CD1c-positive myeloid dendritic cell (primary cell): ENCODE measurements at regions not wholly inside any gene's neighbourhood (a gene's known extent, or its start where the extent isn't known, plus 50 kb on each side); places are given as distances from the start of the nearest gene placed in this dataset.

Experiments
- DNase-seq: peaks from one replicate; pipeline ENCODE4 v3.0.0-alpha.2; 2016; ENCODE audit errors: extremely low spot score

DNA sequence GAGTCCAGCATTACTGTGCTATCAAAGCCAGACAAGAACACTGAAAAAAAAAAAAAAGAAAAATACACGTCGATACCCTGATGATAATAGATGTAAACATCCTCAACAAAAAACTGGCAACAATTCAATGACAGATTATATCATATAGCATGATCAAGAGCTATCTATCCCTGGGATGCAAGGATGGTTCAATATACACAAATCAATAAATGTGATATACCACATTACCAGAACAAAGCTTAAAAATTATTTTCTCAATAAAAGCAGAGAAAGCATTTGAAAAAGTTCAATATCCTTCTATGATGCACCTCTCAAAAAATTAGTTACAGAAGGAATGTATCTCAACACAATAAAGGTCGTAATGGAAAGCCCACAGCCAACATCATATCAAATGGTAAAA lies 332.8 kb upstream of the MMADHC start:
- DNase-seq = no peak

DNA sequence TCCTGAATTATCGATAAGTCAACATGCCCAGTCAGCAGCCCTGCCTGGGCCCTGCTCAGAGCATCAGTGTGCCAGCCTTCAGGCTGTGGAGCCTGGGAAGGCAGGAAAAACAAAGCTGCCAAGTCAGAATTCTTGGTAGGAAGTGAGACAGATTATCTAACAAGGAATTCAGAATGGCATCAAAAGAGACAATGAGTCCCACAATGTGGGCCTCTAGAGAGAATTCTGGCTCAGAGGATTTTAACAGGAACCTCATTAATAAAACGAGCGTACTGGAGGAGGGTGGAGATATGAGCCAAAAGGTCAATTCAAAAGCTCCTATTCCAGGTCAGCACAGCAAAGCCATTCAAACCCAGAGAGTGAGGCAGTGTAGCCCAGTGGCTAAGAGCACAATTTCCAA lies 327.6 kb upstream of the MMADHC start:
- no peak for DNase-seq

DNA sequence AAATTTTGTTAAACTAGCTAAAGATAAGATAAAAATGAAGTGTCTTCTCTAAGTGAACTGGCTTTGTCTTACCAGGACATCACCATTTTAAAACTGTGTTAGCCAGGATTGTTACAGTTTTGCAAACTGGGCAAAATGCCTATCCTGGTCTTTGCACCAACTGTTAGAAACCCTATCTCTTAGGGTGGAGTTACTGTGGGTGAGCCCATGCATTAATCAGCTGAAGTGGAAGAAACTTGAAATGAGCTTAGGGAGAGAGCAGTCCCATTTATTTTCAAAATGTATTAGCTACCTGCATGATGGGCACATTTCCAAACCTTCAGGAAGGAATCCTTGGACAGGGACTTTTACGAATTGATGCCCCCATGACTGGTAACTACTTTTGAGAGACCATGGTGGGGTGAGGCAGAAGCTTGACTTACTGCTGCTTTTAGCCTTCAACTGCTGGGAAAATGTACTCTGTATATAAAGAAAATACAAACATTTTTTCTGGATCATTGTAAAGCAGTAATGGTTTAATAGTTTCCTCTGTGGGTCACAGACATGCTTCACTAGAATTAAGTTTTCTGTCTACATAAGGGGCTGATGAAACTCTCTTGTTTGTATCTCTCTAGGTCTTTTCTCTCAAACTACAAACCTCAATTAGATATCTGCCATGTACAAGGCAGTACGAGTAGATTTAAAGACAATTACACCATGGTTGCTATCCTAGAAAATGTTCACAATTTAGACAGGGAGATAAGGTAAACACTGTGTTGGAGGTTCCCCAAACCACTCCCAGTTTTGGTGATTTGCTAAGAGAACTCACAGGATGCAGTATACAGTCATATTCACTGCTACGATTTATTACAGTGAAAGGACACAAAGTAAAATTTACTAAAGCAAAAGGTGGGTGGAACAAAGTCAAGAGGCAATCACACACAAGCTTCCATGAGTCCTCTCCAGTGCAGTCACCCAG lies 321.4 kb upstream of the MMADHC start:
- no peak for DNase-seq

DNA sequence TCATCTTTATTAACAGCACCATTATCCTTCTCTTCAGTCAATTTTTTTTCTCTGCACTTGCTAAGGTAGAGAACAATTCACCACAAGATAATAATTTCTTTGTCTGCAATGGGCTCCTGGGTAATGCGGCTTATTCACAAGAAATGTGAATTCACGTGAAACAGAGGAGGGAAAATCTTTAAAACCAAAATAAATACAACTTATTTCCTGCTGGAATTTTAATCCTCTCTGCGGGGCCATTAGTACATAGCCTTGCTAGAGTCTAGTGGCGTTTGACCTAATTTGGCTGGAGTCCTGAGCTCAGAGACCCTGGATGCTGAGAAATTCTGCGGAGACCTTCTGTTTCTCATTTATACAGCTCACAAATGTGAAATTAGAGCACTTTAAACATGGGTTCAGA lies 319.3 kb upstream of the MMADHC start:
- DNase-seq = no peak

DNA sequence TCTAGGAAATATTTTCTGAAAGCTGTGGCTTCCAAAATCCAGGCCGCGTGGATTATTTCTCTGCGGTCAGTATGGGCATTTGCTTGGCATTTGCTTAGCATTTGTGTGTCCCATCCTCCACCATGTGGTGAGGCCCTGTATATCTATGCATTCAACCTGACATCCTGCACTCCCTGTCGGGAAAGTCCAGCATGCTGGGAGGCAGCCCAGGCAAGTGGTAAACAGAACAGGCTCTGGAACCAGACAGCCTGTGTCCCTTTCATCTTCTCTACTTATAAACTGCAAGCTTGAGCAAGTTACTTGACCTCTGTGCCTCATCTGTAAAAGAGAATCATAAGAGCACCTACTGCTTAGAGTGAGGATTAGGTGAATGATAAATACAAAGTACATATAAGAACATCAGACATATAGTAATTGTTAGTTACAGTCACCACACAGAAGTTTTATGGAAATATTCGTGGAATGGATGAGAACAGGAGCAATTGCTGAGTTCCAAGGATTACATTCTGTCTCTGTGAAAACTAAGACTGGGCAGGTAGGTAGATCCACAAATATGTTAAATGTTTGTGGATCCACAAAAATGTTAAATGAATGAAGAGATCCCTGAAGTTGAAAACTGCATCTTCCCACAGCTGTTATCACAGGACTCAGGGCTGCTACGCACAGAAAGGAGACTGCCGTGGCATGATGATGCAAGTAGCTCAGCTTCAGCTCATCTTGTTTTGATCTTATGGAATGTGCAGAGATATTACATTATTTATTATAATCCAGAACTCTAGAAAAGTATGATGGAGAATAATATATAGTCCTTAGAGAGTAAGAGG lies 317.0 kb upstream of the MMADHC start:
- DNase-seq = no peak

DNA sequence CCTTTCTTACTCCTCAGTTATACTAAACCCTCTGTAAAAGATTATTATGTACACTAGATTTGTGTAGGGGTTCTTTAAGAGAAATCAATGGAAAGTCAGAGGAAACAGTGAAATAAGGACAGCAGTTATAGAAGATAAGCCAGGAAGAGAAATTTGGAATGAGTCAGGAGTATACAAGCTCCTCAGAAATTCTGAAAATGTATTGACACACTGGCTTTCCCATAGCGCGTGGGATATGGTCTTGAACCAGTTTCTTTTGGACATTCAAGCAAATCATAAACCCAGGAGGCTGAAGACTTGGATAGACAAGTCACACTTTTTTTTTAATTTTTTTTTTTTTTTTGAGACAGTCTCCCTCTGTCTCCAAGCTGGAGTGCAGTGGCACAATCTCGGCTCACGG lies 316.1 kb upstream of the MMADHC start:
- DNase-seq = no peak

DNA sequence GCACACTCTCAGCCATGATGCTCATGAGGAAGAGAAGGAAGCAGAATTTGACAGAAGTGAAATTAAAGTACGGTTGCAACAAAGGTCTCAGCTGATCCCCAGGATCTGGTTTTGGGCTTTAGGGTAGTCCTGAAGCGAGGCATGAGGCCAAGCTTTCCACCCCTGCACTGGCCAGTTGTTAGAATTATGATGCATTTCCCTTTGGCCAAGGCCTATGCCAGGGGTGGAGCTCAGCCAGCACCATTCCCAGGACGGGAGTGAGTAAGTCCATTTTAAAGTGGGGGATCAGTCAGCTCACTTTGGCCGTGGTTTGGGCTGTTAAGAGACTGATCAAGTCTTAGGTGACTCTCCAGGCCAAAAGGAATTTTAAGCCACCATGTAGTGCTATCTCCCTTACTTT lies 314.5 kb upstream of the MMADHC start:
- DNase-seq = no peak

DNA sequence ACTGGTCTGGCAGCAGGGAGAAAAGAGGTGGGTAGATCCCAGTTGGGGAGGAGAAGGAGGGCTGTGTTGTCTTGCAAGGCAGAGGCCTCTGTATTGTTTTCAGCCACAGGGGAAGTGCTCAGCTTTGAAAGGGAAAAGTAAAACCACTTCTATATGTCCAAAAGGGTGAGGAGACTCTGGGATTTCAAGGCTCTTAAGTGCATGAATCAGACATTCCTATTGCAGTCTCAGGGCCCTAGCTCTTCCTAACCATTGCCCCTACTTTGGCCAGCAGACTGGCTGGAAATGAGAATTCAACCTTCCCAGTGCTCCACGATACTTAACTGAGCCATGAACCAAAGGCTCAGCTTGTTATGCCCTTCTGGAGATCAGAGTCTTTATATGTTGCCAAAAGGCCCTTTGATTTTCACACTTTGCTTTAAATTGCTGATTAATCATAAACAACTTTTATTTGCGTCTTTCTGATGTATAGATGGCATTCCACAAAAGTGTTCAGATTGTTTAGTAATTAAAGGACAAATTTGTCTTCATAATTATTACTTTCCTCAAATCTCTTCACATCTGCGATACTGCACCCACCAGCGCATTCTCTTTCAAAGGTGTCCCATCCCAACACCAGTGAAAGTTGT lies 313.8 kb upstream of the MMADHC start:
- no peak for DNase-seq

DNA sequence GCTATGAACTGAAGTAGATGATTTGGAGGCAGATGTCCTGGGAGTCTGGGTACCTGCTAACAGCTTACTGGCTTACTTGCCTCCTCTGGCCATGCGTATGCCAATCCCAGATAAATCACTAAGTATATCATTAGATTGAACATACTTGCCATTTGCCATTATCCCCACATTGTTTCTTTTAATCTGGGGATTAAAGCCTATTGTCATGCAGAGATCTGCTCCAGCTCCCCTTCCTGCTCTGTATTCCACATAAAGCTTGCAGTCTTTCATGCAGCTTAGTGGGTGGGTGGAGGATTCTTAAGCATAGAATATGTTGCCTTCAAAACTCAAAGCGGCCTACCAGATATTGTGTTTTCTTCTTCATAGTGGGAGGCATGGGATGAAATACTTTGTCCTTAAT lies 311.8 kb upstream of the MMADHC start:
- no peak for DNase-seq

DNA sequence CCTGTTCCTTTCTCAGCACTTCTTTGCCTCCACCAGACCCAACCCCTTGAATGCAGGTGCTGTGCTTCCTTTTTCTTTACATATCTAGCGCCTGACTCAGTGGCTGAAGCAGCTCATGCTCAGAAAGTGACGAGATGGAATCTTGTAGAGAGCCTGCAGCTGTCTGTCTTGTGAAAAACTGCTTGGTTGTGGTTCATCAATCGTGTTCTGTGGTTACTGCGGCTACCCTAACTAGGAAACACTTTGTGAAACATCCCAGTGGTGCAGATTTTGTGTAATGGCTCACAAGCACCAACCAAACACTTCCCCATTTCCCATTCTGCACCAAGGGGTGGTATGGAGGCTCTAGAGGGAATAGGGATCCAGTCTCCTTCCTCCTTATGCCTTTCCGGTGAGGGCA lies 307.2 kb upstream of the MMADHC start:
- no peak for DNase-seq

DNA sequence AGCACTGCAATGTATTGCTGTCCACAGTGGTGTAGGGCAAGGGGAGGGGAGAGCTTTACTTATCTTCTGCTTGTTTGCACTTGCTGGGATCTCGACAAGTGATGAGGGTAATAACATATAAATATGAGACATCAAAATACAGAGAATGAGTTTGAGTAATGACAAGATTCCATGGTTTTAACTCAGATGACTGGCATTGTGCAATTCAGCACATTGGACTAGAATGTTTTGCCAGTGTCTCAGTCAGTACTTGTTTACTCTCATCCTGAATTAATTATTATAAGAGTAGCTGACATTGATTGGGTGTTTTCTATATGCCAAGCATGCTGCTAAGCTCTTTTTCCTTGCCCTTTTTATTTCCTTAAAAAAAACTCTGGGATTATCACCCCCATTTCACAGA lies 306.7 kb upstream of the MMADHC start:
- no peak for DNase-seq

DNA sequence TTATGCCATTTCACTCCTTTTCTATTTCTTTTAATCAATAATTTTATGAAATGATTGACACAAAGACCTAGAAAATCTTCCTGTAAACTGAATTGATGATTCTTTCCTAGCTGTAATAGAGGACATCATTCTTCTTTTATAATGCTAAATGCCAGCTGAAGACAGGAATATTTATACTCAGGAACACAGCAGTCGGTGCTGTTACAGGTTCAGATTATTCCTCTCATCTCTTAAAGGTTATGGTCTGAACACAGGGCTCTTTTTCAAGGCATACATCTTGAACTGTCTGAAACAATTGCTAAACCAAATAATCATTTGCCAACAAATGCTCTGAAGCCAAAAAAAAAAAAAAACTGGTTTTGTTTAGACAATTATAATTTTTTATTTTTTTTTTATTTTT lies 305.0 kb upstream of the MMADHC start:
- no peak for DNase-seq

DNA sequence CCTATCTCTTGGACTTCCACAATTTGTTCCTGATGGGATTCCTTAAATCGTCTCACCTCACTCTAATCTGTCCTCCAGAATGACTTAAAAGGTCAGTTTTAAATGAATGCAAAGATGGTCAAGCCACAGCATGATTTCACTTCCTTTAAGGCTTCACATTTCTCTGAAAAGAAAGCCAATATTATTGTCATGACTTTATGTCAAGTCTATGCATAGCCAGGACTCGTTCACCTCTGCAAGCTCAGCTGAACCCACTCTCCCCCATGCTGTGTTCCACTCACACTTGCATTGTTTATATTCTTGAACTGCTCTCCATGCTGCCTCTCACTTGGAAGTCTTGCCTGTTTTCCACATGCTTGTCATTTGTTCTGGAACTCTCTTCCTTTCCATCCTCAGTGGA lies 298.4 kb upstream of the MMADHC start:
- no peak for DNase-seq

DNA sequence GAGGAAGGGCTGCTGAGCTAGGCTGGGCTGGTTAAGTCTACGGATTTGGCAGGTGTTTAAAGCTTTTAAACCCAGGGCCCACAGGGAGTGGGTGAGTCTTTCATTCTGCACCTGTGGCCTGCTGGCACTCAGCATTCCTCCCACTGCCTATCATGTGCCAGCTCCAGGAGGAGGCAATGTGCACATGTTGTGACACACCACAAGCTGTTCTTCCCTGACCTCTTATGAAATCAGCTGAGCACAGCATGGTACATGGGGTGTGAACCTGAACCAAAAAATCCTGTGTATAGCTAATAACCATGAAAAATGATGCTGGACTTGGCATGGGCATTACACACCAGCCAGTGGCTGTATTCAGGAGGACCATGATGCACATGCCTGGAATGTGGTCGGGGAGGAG lies 297.9 kb upstream of the MMADHC start:
- DNase-seq = no peak

DNA sequence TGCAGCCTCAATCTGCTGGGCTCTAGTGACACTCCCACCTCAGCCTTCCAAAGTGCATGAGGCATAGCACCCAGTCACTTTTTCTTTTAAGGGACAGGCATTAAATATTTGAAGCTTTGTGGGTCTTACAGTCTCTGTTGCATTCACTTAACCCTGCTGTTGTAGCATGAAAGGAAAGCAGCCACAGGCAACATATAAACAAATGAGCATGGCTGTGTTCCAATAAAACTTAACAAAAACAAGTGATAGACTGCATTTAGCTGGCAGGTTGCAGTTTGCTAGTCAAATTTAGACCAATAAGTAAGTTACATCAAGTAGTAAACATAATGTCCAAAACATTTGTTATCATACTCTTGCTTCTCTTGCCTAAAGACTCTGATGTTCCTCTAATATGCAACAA lies 297.3 kb upstream of the MMADHC start:
- DNase-seq = no peak

DNA sequence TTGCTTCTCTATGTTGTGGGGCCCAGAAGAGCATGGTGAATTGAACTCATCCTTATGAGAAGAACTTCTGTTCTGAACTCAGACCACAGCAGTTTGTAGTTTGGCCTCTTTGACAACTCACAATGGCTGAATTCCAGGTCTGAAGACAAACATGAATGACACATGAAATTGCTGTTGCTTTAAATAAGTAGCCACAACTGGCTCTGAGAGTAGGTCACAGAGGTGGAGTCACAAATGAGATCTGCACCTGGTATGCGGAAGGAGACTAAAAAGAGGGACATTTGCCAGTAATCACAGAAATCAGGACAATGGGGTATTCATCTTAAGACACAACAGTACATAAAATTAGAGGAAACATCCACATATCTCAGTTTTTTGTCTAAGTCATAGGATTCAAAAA lies 290.3 kb upstream of the MMADHC start:
- DNase-seq = no peak

DNA sequence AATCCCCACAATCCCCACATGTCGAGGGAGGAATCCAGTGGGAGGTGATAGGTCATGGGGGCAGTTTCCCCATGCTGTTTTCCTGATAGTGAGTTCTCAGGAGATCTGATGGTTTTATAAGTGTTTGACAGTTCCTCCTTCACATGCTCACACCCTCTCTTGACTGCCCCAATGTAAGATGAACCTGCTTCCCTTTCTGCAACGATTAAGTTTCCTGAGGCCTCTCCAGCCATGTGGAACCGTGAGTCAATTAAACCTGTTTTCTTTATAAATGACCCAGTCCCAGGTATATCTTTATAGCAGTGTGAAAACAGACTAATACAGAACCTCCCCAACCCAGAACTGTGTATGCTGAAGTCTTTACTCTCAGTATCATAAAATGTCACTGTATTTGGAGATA lies 289.5 kb upstream of the MMADHC start:
- DNase-seq = no peak

DNA sequence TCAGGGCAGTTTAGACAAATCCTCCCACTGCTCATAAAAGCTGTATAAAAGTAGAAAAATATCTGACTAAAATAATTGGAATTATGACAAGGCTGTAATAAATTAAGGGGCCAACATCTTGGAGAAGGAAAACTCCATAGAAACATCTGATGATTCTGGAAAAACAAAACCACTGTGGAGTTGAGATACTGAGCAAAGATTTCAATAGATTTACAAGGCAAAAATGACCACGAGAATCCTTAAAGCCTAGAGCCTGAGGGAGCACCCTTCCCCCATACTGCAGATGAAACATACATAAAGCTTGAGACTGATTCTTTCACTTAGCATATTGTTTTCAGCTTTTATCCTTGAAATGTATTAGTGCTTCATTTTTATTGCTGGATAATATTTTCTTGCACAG lies 286.4 kb upstream of the MMADHC start:
- no peak for DNase-seq

DNA sequence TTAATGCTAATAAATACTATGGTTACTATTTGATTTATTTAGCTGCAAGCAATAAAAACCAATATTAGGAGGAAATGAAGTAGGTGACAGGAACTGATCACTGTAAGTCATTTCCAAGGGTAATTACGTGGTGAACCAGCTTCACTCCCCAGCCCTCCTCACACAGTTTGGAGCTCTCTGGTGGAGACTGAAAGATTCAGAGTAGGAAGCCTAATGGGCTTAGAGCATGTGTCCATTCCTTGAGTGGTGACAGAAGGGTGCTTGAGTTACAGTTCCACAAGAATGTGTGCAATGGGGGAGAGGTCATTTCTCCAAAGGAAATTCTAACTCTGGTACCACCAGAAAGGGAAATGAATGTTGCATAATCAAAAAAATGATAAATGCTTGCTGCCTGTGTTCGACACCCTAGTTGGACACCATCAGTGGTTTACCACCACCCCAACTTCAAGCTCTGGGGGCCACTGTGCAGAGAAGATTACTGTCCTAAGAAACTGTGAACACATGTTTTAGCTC lies 285.1 kb upstream of the MMADHC start:
- no peak for DNase-seq

DNA sequence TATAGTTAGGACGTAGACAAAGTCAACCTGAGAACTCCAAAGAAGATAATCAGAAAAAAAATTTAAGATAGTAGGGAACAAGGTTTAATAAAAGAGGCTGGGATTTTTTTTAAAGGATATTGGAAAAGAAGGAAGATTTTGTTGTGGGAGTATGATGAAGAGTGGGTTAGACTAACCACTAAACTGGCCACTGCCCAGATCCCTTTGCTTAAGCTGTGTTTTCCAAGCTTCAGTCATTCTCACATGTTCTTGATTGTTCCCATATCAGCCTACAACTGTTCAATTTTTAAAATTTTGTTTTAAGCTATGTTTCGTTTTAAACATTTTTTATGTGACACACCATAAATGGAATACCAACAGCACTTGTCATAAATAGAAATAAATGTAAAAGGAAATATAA lies 284.5 kb upstream of the MMADHC start:
- no peak for DNase-seq

DNA sequence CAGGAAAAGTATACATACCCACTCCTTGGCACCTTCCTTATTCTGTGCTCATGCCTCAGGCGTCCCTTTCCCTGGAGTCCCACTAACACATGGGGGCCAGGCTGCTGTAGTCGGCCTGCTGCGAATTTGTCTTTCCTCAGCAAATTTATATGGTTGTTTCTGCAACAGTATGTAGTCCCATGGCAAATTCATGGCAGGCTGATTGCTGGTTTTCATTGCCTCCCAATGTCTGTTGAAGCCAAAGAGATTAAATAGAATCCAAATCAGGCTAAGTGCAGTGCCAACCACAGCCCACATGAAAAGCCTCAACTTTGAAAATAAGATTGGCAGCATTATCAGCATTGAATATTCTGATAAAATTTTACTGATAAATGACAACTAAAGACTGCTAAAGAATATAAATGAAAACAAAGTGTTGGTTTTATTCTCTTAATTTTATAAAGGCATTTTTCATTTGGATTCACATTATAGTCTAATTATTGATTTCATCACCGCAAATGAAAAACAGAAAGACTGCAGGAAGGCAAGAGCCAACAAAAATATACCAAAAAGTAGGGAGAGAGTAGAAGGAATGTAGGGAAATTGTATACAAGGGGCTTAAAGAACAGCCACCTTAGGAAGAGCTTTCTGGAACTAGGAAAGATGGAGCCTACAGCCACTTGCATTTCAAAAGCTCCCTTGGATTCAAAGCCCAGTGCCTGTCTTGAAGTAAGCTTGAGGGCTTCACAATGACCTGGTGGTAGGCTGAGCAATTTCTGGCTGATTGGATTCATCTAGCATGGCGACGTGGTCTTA lies 283.7 kb upstream of the MMADHC start:
- DNase-seq = no peak

DNA sequence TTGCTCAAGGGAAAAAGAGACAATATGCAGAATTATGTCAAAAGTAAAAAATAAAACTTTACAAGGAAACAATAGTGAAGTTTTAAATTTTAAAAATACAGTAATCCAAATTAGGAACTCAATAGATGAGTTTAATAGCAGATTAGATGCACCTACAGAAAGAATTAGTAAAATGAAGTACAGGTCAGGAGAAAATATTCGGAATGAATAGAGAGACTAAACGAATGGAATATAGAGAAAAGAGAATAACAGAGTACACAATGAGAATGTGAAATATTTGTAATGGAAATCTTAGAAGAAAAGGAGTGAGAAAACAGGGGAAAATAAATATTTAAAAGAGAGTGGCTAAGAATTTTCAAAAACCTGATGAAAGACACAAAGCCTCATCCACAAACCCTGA lies 275.7 kb upstream of the MMADHC start:
- DNase-seq = no peak
